SK-N-SH (cell line): ENCODE measurements at regions not wholly inside any gene's neighbourhood (a gene's known extent, or its start where the extent isn't known, plus 50 kb on each side); places are given as distances from the start of the nearest gene placed in this dataset.
"Not testable (repeated sequence)": the region's sequence is repeated elsewhere in the genome, so short reads cannot be mapped to it uniquely, and the experiment has no call there.

Source experiments
- CTCF ChIA-PET: fragments of 300-600, 350-600 bp; formaldehyde crosslinking; extraction: SDS; loops from one replicate; lab custom pipeline; 2021; lab: Yijun Ruan, JAX
- POLR2A ChIA-PET: fragments of 350-600 bp; sonication (Branson Sonifier 250); formaldehyde crosslinking; extraction: SDS; loops from one replicate; lab custom pipeline; 2020; ENCODE audit warnings: antibody characterized with exemption, inconsistent platforms; lab: Yijun Ruan, JAX
- DNase-seq: peaks from one replicate; pipeline ENCODE4 v3.0.0; 2012
- H2AFZ ChIP-seq: fragments of 200-600 bp; sonication (generic); 2 replicates; pipeline ENCODE4 v1.8.1; 2016; ENCODE audit warnings: antibody characterized with exemption, mild to moderate bottlenecking, low read depth
- H3F3A ChIP-seq: fragments of 200-600 bp; sonication (generic); replicated peaks from 2 replicates; pipeline ENCODE3; 2016; ENCODE audit warnings: antibody characterized with exemption, mild to moderate bottlenecking; ENCODE audit not compliant: insufficient read depth
- H3K27ac ChIP-seq, 2 experiments: fragments of 200-500 bp in 1 of 2; fragments of 200-600 bp in 1 of 2; sonication (Bioruptor generic) in 1 of 2; sonication (generic), shearing (Covaris generic) in 1 of 2; 2 replicates each; pipeline versions ENCODE4 v1.5.1 to v1.6.1; 2014 to 2016; ENCODE audit warnings: low read depth in 2 of 2, inconsistent platforms in 1 of 2, low read length in 1 of 2, mild to moderate bottlenecking in 1 of 2, mixed read lengths in 1 of 2
- H3K27me3 ChIP-seq: fragments of 200-600 bp; sonication (generic), shearing (Covaris generic); 2 replicates; pipeline ENCODE4 v1.6.1; 2016; ENCODE audit warnings: mixed run types; ENCODE audit not compliant: insufficient read depth
- H3K36me3 ChIP-seq, 2 experiments: fragments of 200-500 bp in 1 of 2; fragments of 200-600 bp in 1 of 2; sonication (Bioruptor generic) in 1 of 2; sonication (generic) in 1 of 2; replicated peaks in 1 of 2; 2 replicates each; pipeline versions ENCODE3 to v1.5.1; 2014 to 2016; ENCODE audit warnings: low read length in 1 of 2, mild to moderate bottlenecking in 1 of 2; ENCODE audit not compliant: insufficient read depth in 2 of 2, control insufficient read depth in 1 of 2
- H3K4me1 ChIP-seq, 2 experiments: fragments of 200-500 bp in 1 of 2; fragments of 200-600 bp in 1 of 2; sonication (Bioruptor generic) in 1 of 2; sonication (generic), shearing (Covaris generic) in 1 of 2; 2 replicates each; pipeline versions ENCODE4 v1.5.1 to v1.6.1; 2014 to 2016; ENCODE audit warnings: low read depth in 1 of 2, low read length in 1 of 2, mixed run types in 1 of 2; ENCODE audit not compliant: insufficient read depth in 2 of 2, control insufficient read depth in 1 of 2
- H3K4me2 ChIP-seq: fragments of 200-600 bp; sonication (generic), shearing (Covaris generic); 2 replicates; pipeline ENCODE4 v1.6.1; 2017; ENCODE audit warnings: mixed run types
- H3K4me3 ChIP-seq, 2 experiments: fragments of 200-500 bp in 1 of 2; fragments of 200-600 bp in 1 of 2; sonication (Bioruptor generic) in 1 of 2; sonication (generic), shearing (Covaris generic) in 1 of 2; 2 replicates each; pipeline versions ENCODE4 v1.5.1 to v1.8.1; 2014 to 2016; ENCODE audit warnings: low read depth in 2 of 2, inconsistent platforms in 1 of 2, low read length in 1 of 2, mild to moderate bottlenecking in 1 of 2, mixed read lengths in 1 of 2, moderate library complexity in 1 of 2
- H3K79me2 ChIP-seq: fragments of 200-600 bp; sonication (generic); 2 replicates; pipeline ENCODE4 v1.8.1; 2017; ENCODE audit warnings: mild to moderate bottlenecking; ENCODE audit not compliant: insufficient read depth
- H3K9ac ChIP-seq: fragments of 200-600 bp; sonication (generic); 2 replicates; pipeline ENCODE4 v1.6.1; 2017; ENCODE audit warnings: mixed run types
- H3K9me2 ChIP-seq: fragments of 200-600 bp; sonication (generic); 2 replicates; pipeline ENCODE4 v1.6.1; 2017; ENCODE audit warnings: mixed run types
- H3K9me3 ChIP-seq: fragments of 200-600 bp; sonication (generic); 2 replicates; pipeline ENCODE4 v1.6.1; 2017; ENCODE audit warnings: mixed run types, mild to moderate bottlenecking, moderate library complexity
- H4K20me1 ChIP-seq: fragments of 200-600 bp; sonication (generic); 2 replicates; pipeline ENCODE4 v1.6.1; 2017; ENCODE audit warnings: mild to moderate bottlenecking, mixed run types; ENCODE audit not compliant: insufficient read depth
- CHD2 ChIP-seq: fragments of 150-350 bp; IDR thresholded peaks from 2 replicates; pipeline ENCODE4 v1.6.1; 2018; ENCODE audit warnings: low read length; ENCODE audit not compliant: partially characterized antibody
- CTCF ChIP-seq: fragments of 200-600 bp; sonication (generic); IDR thresholded peaks from 2 replicates; pipeline ENCODE4 v1.6.1; 2017; ENCODE audit warnings: antibody characterized with exemption, mild to moderate bottlenecking, moderate library complexity
- GATA2 ChIP-seq: sonication (generic); formaldehyde crosslinking; IDR thresholded peaks from 2 replicates; pipeline ENCODE4 v1.5.0; 2020; ENCODE audit warnings: mild to moderate bottlenecking, missing genetic modification reagents
- RAD21 ChIP-seq: IDR thresholded peaks from 2 replicates; pipeline ENCODE4 v1.6.1; 2012; ENCODE audit warnings: mild to moderate bottlenecking, low read length
- WGBS: methylation state at CpG from one replicate; pipeline ENCODE4 v1.1.6; 2017; ENCODE audit warnings: low lambda C conversion rate; 5-methylcytosine and 5-hydroxymethylcytosine counted together

- POLR2A ChIA-PET, result no interaction called here
- no peaks in the 10 kb centered on the region for H3K4me1 ChIP-seq
- no peak overlapping the region for H3K9ac ChIP-seq
- H3K9me3 ChIP-seq, result no peaks in the 10 kb centered on the region
- TF ChIP-seq CHD2, result no peak
- TF ChIP-seq GATA2 (CRISPR knock-in tag), result no peak
- no peak for DNase-seq
- peaks cover 20% of the 10 kb centered on the region; the same call in 1 of the 2 replicates for H3K27me3 ChIP-seq
- H2AFZ ChIP-seq, result no peak overlapping the region
- no peak overlapping the region for H3K4me3 ChIP-seq
- H3K27ac ChIP-seq, result no peak overlapping the region
- H3K4me2 ChIP-seq, result no peak overlapping the region
- H3K79me2 ChIP-seq, result no peaks in the 10 kb centered on the region
- H3F3A ChIP-seq, result no peaks in the 10 kb centered on the region
- no peaks in the 10 kb centered on the region for H3K9me2 ChIP-seq
- H4K20me1 ChIP-seq, result no peaks in the 10 kb centered on the region
- no peaks in the 10 kb centered on the region for H3K36me3 ChIP-seq
- CTCF ChIA-PET, result no interaction called here
- 6% methylated on average over 3 of the region's 3 CpGs for WGBS
Observed at GRCh38 chr14:106625186-106625585, 1098.8 kb downstream of the TMEM121 start.

GRCh38 chr14:106626469-106626868 is 1100.1 kb downstream of the TMEM121 start:
- H3K4me3 ChIP-seq, H4K20me1 ChIP-seq, H3K9me2 ChIP-seq, H2AFZ ChIP-seq, H3K79me2 ChIP-seq, H3K36me3 ChIP-seq, H3K27ac ChIP-seq, DNase-seq, H3K9ac ChIP-seq, H3K4me1 ChIP-seq, H3K9me3 ChIP-seq, H3F3A ChIP-seq, POLR2A ChIA-PET, H3K4me2 ChIP-seq: not testable (repeated sequence)
- CTCF ChIA-PET, result interaction anchor here (0.7 to 1.0 kb wide), 2 partner anchors 9 kb away, joined by 3 read pairs; no protein-coding TSS in a partner anchor
- H3K27me3 ChIP-seq, result peaks cover 14% of the 10 kb centered on the region; the same call in 1 of the 2 replicates
- 0% methylated on average over 4 of the region's 4 CpGs for WGBS

- H3K36me3 ChIP-seq, H3K9ac ChIP-seq, H2AFZ ChIP-seq, H3K9me2 ChIP-seq, H3F3A ChIP-seq, H3K4me1 ChIP-seq, H3K4me3 ChIP-seq, POLR2A ChIA-PET, H3K27ac ChIP-seq, H3K4me2 ChIP-seq, H3K79me2 ChIP-seq, H3K9me3 ChIP-seq, H4K20me1 ChIP-seq: not testable (repeated sequence)
- 7% methylated on average over 3 of the region's 22 CpGs for whole genome bisulfite sequencing
- H3K27me3 ChIP-seq, result peaks cover 18% of the 10 kb centered on the region; the same call in 1 of the 2 replicates
- CTCF ChIA-PET, result interaction anchor here (0.7 to 1.0 kb wide), 2 partner anchors 8 to 9 kb away, joined by 3 read pairs; no protein-coding TSS in a partner anchor
- DNase-seq, result peak; percentile 49
- TF ChIP-seq CTCF (peak; percentile 61), RAD21 (0 out of 2 replicates have a peak, but pooled peaks have one; percentile 9)
Observed at GRCh38 chr14:106626942-106627588, 1100.7 kb downstream of the TMEM121 start.
